ENCODE measurements at regions not wholly inside any gene's neighbourhood (a gene's known extent, or its start where the extent isn't known, plus 50 kb on each side); places are given as distances from the start of the nearest gene placed in this dataset.

DNA sequence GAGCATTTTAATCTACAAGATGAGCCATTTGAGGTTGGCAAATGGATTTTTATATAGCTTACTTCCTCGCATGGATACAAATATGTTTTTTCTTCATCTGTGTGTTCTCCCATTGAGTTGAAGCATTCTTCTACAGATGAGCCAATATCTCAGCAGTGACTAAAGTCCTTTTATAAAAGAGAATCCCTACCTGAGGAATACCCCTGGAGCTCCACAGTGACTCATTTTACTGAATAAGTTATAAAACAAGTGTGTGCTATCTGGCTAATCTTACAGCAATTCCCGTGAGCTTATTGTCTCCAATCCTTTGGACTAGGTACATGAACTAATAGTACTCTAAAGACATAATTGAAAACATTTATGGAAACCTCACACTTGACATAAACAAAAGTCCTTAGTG, 354.2 kb upstream of the BCHE start:
- Histone ChIP-seq H3K27ac (ENCODE audit: low read depth in 1 of 2, low read length in 2 of 2) (no peak overlapping the region), H4K20me1 (ENCODE audit: insufficient read depth, low read length) (no peaks in the 10 kb centered on the region), H3K4me1 (ENCODE audit: control insufficient read depth in 1 of 2, insufficient read depth in 2 of 2, low read length in 2 of 2) (no peaks in the 10 kb centered on the region), H2AFZ (ENCODE audit: insufficient read depth, low read depth, low read length, poor library complexity, severe bottlenecking) (no peak overlapping the region), H3K36me3 (replicated peaks in 1 of 2; ENCODE audit: control insufficient read depth in 1 of 2, insufficient read depth in 2 of 2, low read length in 2 of 2) (no peaks in the 10 kb centered on the region), H3K4me3 (replicated peaks in 1 of 3; ENCODE audit: low read depth in 2 of 3, low read length in 3 of 3) (no peak overlapping the region), H3K79me2 (ENCODE audit: insufficient read depth, low read length) (no peaks in the 10 kb centered on the region), H3K27me3 (ENCODE audit: control insufficient read depth in 2 of 2, insufficient read depth in 2 of 2, low read length in 2 of 2) (no peaks in the 10 kb centered on the region), H3K9me3 (replicated peaks in 1 of 2; ENCODE audit: control insufficient read depth in 1 of 2, insufficient read depth in 1 of 2, low read length in 2 of 2) (no peaks in the 10 kb centered on the region), H3K9ac (ENCODE audit: insufficient read depth, low read length, poor library complexity, severe bottlenecking) (no peak overlapping the region), H3K4me2 (replicated peaks; ENCODE audit: extremely low read depth, low read length, poor library complexity, severe bottlenecking) (no peak overlapping the region)
- WGBS (ENCODE audit: insufficient coverage), result no CpG with 5 or more reads among the region's 2 CpGs
- H3K27ac Mint-ChIP-seq, result no peak overlapping the region
- intact Hi-C loops (cut with micrococcal nuclease), result no loop called here
- peaks cover 0 to 2% (median 0%) of the 10 kb centered on the region in 7 donors for H3K9me3 Mint-ChIP-seq
- DNase-seq, result no peak
- peaks cover 0 to 3% (median 0%) of the 10 kb centered on the region in 3 donors for H3K27me3 Mint-ChIP-seq (ENCODE audit: low read depth in 3 of 3)
- no peaks in the 10 kb centered on the region for H3K4me1 Mint-ChIP-seq
- TF ChIP-seq, protein P1, sequence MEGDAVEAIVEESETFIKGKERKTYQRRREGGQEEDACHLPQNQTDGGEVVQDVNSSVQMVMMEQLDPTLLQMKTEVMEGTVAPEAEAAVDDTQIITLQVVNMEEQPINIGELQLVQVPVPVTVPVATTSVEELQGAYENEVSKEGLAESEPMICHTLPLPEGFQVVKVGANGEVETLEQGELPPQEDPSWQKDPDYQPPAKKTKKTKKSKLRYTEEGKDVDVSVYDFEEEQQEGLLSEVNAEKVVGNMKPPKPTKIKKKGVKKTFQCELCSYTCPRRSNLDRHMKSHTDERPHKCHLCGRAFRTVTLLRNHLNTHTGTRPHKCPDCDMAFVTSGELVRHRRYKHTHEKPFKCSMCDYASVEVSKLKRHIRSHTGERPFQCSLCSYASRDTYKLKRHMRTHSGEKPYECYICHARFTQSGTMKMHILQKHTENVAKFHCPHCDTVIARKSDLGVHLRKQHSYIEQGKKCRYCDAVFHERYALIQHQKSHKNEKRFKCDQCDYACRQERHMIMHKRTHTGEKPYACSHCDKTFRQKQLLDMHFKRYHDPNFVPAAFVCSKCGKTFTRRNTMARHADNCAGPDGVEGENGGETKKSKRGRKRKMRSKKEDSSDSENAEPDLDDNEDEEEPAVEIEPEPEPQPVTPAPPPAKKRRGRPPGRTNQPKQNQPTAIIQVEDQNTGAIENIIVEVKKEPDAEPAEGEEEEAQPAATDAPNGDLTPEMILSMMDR (IDR thresholded peaks at IDR 0.05), result no peak
- H3K4me3 Mint-ChIP-seq, result no peak overlapping the region
- no peaks in the 10 kb centered on the region for H3K36me3 Mint-ChIP-seq

DNA sequence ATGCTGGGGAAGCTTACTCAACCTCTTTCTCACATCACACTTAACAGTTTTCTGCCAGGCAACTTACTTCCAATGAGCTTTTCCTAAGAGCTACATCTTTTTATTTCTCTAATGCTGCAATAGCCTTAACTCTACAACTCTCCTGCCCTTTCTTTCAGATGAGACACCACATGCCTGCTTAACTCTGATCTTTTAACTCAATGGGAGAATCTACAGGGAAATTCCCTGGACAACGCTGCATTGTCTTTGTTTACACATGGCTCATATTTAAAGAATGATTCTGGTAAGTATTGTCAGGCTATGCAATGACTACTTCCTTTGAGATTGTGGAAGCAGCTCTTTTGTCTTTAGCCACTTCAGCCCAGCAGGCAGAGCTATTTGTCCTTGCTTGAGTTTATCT, 353.1 kb upstream of the BCHE start:
- Histone ChIP-seq H3K9ac (ENCODE audit: insufficient read depth, low read length, poor library complexity, severe bottlenecking) (no peak overlapping the region), H3K4me1 (ENCODE audit: control insufficient read depth in 1 of 2, insufficient read depth in 2 of 2, low read length in 2 of 2) (no peaks in the 10 kb centered on the region), H3K27ac (ENCODE audit: low read depth in 1 of 2, low read length in 2 of 2) (no peak overlapping the region), H3K4me2 (replicated peaks; ENCODE audit: extremely low read depth, low read length, poor library complexity, severe bottlenecking) (no peak overlapping the region), H3K27me3 (ENCODE audit: control insufficient read depth in 2 of 2, insufficient read depth in 2 of 2, low read length in 2 of 2) (no peaks in the 10 kb centered on the region), H2AFZ (ENCODE audit: insufficient read depth, low read depth, low read length, poor library complexity, severe bottlenecking) (no peak overlapping the region), H3K79me2 (ENCODE audit: insufficient read depth, low read length) (no peaks in the 10 kb centered on the region), H3K9me3 (replicated peaks in 1 of 2; ENCODE audit: control insufficient read depth in 1 of 2, insufficient read depth in 1 of 2, low read length in 2 of 2) (no peaks in the 10 kb centered on the region), H3K36me3 (replicated peaks in 1 of 2; ENCODE audit: control insufficient read depth in 1 of 2, insufficient read depth in 2 of 2, low read length in 2 of 2) (no peaks in the 10 kb centered on the region), H3K4me3 (replicated peaks in 1 of 3; ENCODE audit: low read depth in 2 of 3, low read length in 3 of 3) (no peak overlapping the region), H4K20me1 (ENCODE audit: insufficient read depth, low read length) (no peaks in the 10 kb centered on the region)
- H3K27ac Mint-ChIP-seq, result no peak overlapping the region
- no peaks in the 10 kb centered on the region for H3K36me3 Mint-ChIP-seq
- no peaks in the 10 kb centered on the region for H3K4me1 Mint-ChIP-seq
- H3K27me3 Mint-ChIP-seq (ENCODE audit: low read depth in 3 of 3), result no peaks in the 10 kb centered on the region
- no peak overlapping the region for H3K4me3 Mint-ChIP-seq
- no CpG with 5 or more reads among the region's 1 CpG for WGBS (ENCODE audit: insufficient coverage)
- intact Hi-C loops (cut with micrococcal nuclease), result no loop called here
- H3K9me3 Mint-ChIP-seq, result peaks cover 0 to 5% (median 0%) of the 10 kb centered on the region in 7 donors
- TF ChIP-seq, protein P1 (IDR thresholded peaks at IDR 0.05), result no peak
- no peak for DNase-seq

Measured in CD14-positive monocyte (primary cell).